ENCODE measurements at regions not wholly inside any gene's neighbourhood (a gene's known extent, or its start where the extent isn't known, plus 50 kb on each side); places are given as distances from the start of the nearest gene placed in this dataset.
A peak's percentile ranks its signal among the peaks of the same experiment; 100 is the strongest.

GRCh38 chr12:69108037-69108436 is 131.3 kb upstream of the CPSF6 start:
- Mint-ChIP-seq H3K4me3 (no peak overlapping the region), H3K36me3 (ENCODE audit: low read depth) (no peaks in the 10 kb centered on the region), H3K27ac (no peak overlapping the region), H3K27me3 (peaks cover 2% of the 10 kb centered on the region), H3K9me3 (no peaks in the 10 kb centered on the region), H3K4me1 (no peaks in the 10 kb centered on the region)
- ATAC-seq (no peak), DNase-seq (no peak)

- ATAC-seq (no peak), DNase-seq (no peak)
- H3K4me3 Mint-ChIP-seq: no peak overlapping the region
- H3K27ac Mint-ChIP-seq: no peak overlapping the region
- no peaks in the 10 kb centered on the region for H3K4me1 Mint-ChIP-seq
- peaks cover 2% of the 10 kb centered on the region for H3K27me3 Mint-ChIP-seq
- no peaks in the 10 kb centered on the region for H3K9me3 Mint-ChIP-seq
- no peaks in the 10 kb centered on the region for H3K36me3 Mint-ChIP-seq (ENCODE audit: low read depth)
Measured at GRCh38 chr12:69112616-69113015, 126.8 kb upstream of the CPSF6 start.

GRCh38 chr12:69115099-69115498 is 124.3 kb upstream of the CPSF6 start:
- no peak overlapping the region for H3K4me3 Mint-ChIP-seq
- no peaks in the 10 kb centered on the region for H3K36me3 Mint-ChIP-seq (ENCODE audit: low read depth)
- H3K27me3 Mint-ChIP-seq: peaks cover 2% of the 10 kb centered on the region
- ATAC-seq (no peak), DNase-seq (no peak)
- H3K4me1 Mint-ChIP-seq: no peaks in the 10 kb centered on the region
- no peaks in the 10 kb centered on the region for H3K9me3 Mint-ChIP-seq
- H3K27ac Mint-ChIP-seq: no peak overlapping the region

DNA sequence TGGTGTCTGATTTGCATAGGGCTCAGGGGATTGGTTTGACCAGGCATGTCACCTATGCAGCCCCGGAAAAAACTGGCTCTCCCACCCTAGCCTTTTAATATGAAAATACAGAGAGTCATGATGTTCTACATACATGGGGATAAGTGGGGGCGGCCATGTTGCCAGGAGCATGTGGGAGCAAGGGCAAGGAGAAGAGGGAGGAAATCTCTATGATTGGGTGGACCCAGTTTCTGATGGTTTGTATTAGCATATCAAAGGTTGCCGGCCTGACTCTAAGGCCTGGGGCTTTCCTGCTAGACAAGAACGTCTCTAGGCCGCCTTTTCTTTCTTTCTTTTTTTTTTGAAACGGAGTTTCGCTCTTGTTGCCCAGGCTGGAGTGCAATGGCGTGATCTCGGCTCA is 123.4 kb upstream of the CPSF6 start:
- Mint-ChIP-seq H3K9me3 (no peaks in the 10 kb centered on the region), H3K27ac (no peak overlapping the region), H3K4me3 (no peak overlapping the region), H3K4me1 (no peaks in the 10 kb centered on the region), H3K36me3 (ENCODE audit: low read depth) (no peaks in the 10 kb centered on the region), H3K27me3 (peaks cover 2% of the 10 kb centered on the region)
- ATAC-seq (no peak), DNase-seq (no peak)

- Mint-ChIP-seq H3K27me3 (no peaks in the 10 kb centered on the region), H3K4me1 (no peaks in the 10 kb centered on the region), H3K36me3 (ENCODE audit: low read depth) (no peaks in the 10 kb centered on the region), H3K4me3 (no peak overlapping the region), H3K27ac (no peak overlapping the region), H3K9me3 (no peaks in the 10 kb centered on the region)
- DNase-seq (no peak), ATAC-seq (no peak)
Measured at GRCh38 chr12:69117566-69118266, 121.7 kb upstream of the CPSF6 start.

DNA sequence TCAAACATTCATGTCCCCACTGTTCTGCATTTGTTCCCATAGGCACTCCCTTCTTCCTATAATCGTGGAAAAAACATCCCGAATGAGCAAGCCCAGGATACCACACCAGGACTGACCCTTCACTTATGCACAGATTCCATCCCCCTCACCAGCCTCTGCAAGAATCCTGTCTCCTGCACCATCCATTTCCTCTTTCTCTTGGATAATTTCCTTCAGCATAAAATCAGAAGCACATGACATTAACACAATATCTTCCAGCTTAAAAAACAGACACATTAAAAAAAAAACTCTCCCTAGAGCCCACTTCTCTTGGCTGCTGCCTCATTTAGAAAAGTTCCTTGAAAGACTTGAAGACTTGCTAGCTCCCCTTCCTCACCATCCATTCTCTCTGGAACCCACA is 120.9 kb upstream of the CPSF6 start:
- DNase-seq: no peak
- Mint-ChIP-seq H3K27me3 (peaks cover 4% of the 10 kb centered on the region), H3K4me1 (no peaks in the 10 kb centered on the region), H3K36me3 (ENCODE audit: low read depth) (no peaks in the 10 kb centered on the region), H3K9me3 (no peaks in the 10 kb centered on the region), H3K27ac (no peak overlapping the region), H3K4me3 (no peak overlapping the region)
- no peak for ATAC-seq

DNA sequence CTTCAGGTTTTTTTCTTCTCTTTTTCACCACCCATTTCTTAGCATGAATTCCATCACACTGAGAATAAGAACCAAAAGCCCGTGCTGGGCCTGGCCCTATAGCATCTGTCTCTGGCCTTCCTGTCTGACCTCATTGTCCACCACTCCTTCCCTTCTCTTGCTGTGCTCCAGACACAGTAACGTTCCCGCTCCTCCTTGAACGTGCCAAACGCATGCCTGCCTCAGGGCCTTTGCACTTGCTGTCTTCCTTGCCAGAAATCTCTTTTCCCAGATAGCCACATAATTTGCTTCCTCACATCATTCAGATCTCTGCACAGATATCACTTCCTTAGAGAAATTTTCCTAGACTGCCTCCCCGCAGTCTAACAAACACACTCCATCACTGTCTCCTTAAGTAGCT is 119.6 kb upstream of the CPSF6 start:
- H3K9me3 Mint-ChIP-seq: no peaks in the 10 kb centered on the region
- ATAC-seq (no peak), DNase-seq (no peak)
- H3K4me1 Mint-ChIP-seq: no peaks in the 10 kb centered on the region
- no peak overlapping the region for H3K4me3 Mint-ChIP-seq
- H3K27me3 Mint-ChIP-seq: peaks cover 4% of the 10 kb centered on the region
- no peak overlapping the region for H3K27ac Mint-ChIP-seq
- no peaks in the 10 kb centered on the region for H3K36me3 Mint-ChIP-seq (ENCODE audit: low read depth)

DNA sequence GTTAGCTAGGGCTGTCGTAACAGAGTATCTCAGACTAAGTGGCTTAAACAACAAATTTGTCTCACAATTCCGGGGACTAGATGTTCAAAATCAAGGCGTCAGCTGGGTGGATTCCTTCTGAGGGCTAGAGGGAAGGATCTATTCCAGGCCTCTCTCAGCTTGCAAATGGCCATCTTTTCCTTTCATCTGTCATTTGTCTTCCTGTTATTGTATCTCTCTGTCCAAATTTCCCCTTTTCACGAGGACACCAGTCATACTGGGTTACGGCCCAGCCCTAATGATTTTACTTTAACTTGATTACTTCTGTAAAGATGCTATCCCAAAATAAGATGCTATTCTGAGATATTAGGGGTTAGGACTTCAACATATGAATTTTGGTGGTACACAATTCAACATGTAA is 119.0 kb upstream of the CPSF6 start:
- DNase-seq (no peak), ATAC-seq (no peak)
- H3K4me1 Mint-ChIP-seq: no peaks in the 10 kb centered on the region
- no peaks in the 10 kb centered on the region for H3K36me3 Mint-ChIP-seq (ENCODE audit: low read depth)
- H3K4me3 Mint-ChIP-seq: no peak overlapping the region
- no peak overlapping the region for H3K27ac Mint-ChIP-seq
- H3K9me3 Mint-ChIP-seq: no peaks in the 10 kb centered on the region
- H3K27me3 Mint-ChIP-seq: peaks cover 4% of the 10 kb centered on the region

- no peak for ATAC-seq
- no peak overlapping the region for H3K4me3 Mint-ChIP-seq
- DNase-seq: no peak
- H3K27ac Mint-ChIP-seq: no peak overlapping the region
- no peaks in the 10 kb centered on the region for H3K36me3 Mint-ChIP-seq (ENCODE audit: low read depth)
- peaks cover 4% of the 10 kb centered on the region for H3K27me3 Mint-ChIP-seq
- H3K9me3 Mint-ChIP-seq: no peaks in the 10 kb centered on the region
- H3K4me1 Mint-ChIP-seq: no peaks in the 10 kb centered on the region
Measured at GRCh38 chr12:69123311-69123710, 116.1 kb upstream of the CPSF6 start.

DNA sequence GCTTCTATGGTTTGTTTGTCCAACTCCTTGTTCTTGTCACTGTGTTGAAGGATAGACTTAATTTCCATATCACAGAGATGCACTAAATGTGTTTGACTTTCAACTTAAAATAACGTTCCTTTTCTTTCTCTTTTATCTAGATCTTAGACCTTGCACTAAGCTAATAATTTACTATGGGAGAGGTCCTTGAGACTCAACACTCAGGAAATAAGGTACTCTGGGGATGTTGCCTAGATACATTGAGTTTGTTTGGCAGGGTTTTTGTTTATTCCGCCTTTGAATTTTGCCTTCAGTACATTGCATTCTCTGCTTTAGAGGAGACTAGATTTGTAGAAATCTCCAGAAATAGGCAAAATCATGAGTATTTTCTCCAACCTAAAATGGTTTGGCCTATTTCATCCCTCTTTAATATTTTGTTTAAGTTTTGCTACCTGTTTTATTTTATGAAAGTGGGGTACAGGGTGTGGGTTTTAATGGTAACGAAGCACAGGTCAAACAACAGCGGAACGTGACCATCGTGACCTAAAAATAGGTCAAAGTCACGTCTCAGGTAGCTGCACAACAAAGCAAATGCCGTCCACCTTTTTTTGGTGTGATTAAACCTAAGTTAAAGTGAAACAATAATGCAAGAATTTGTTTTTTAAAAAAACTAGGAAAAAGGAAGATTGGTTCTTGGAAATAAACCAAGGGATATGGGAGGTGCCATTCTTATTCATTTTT is 115.3 kb upstream of the CPSF6 start:
- H3K27me3 Mint-ChIP-seq: peaks cover 4% of the 10 kb centered on the region
- no peaks in the 10 kb centered on the region for H3K9me3 Mint-ChIP-seq
- ATAC-seq (no peak), DNase-seq (no peak)
- no peaks in the 10 kb centered on the region for H3K4me1 Mint-ChIP-seq
- H3K27ac Mint-ChIP-seq: no peak overlapping the region
- no peaks in the 10 kb centered on the region for H3K36me3 Mint-ChIP-seq (ENCODE audit: low read depth)
- H3K4me3 Mint-ChIP-seq: no peak overlapping the region

DNA sequence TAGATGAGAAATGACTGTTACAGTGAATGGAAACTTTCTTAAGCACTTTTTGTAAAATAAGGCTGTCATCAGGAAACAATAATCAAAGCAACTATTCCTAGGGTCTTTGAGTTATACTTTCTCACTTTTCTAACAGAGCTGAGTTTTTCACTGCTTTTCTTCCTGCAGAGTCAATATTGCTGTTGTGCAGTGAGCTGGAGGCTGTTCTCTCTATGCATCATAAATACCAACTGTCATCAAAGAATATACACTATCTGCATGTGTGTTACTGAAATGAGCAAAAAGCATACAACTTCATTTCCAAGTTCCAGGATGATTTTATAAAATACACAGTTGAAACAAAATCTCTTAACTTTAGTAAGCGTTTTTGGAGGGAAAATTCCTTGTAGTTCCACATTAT is 110.4 kb upstream of the CPSF6 start:
- Mint-ChIP-seq H3K4me3 (no peak overlapping the region), H3K4me1 (no peaks in the 10 kb centered on the region), H3K36me3 (ENCODE audit: low read depth) (no peaks in the 10 kb centered on the region), H3K9me3 (no peaks in the 10 kb centered on the region), H3K27me3 (no peaks in the 10 kb centered on the region), H3K27ac (no peak overlapping the region)
- DNase-seq (no peak), ATAC-seq (no peak)

- Mint-ChIP-seq H3K4me1 (no peaks in the 10 kb centered on the region), H3K27ac (no peak overlapping the region), H3K4me3 (no peak overlapping the region), H3K36me3 (ENCODE audit: low read depth) (no peaks in the 10 kb centered on the region), H3K9me3 (no peaks in the 10 kb centered on the region), H3K27me3 (peaks cover 2% of the 10 kb centered on the region)
- ATAC-seq: no peak
- DNase-seq: no peak
Measured at GRCh38 chr12:69129564-69129963, 109.8 kb upstream of the CPSF6 start.

DNA sequence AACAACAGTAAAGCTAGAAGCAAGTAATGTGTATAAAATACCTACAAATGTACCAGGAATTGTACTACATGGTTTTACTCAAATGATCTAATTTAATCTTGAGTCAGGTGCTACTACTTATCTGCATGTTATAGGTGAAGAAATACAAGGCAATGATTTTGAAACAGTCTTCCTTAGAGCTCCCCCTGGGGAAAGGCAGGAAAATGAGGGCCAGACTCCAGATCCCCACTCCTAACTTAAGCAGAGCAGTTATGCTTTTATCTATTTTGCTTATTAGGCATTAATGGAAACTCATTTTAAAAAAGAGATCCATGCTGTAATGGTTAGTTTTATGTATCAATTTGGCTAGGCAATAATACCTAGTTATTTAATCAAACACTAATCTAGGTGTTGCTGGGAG is 109.3 kb upstream of the CPSF6 start:
- Mint-ChIP-seq H3K27me3 (peaks cover 2% of the 10 kb centered on the region), H3K4me3 (no peak overlapping the region), H3K4me1 (no peaks in the 10 kb centered on the region), H3K9me3 (no peaks in the 10 kb centered on the region), H3K36me3 (ENCODE audit: low read depth) (no peaks in the 10 kb centered on the region), H3K27ac (no peak overlapping the region)
- ATAC-seq (no peak), DNase-seq (no peak)

DNA sequence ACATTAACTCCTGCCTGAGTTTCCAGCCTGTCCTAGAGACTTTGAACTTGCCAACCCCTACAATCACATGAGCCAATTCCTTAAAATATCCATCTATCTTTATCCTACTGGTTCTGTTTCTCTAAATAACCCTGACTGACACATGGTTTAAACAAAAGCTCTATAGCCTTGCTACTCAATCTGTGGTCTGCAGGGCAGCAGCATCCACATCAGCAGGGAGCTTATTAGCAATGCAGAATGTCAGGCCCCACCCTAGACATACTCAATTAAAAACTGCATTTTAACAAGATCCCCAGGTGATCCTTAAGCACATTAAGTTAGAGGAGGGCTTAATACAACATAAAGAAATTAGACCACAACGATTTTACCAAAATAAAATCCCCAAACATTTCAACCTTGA is 108.3 kb upstream of the CPSF6 start:
- H3K9me3 Mint-ChIP-seq: no peaks in the 10 kb centered on the region
- no peak overlapping the region for H3K4me3 Mint-ChIP-seq
- H3K36me3 Mint-ChIP-seq (ENCODE audit: low read depth): no peaks in the 10 kb centered on the region
- DNase-seq (no peak), ATAC-seq (no peak)
- H3K27ac Mint-ChIP-seq: no peak overlapping the region
- H3K27me3 Mint-ChIP-seq: peaks cover 7% of the 10 kb centered on the region
- no peaks in the 10 kb centered on the region for H3K4me1 Mint-ChIP-seq

- Mint-ChIP-seq H3K36me3 (ENCODE audit: low read depth) (peaks cover 12% of the 10 kb centered on the region), H3K27me3 (peaks cover 12% of the 10 kb centered on the region), H3K4me3 (no peak overlapping the region), H3K9me3 (peaks cover 22% of the 10 kb centered on the region), H3K4me1 (no peaks in the 10 kb centered on the region), H3K27ac (peak overlapping the region; percentile 6)
- ATAC-seq (no peak), DNase-seq (no peak)
Measured at GRCh38 chr12:69136931-69137613, 102.3 kb upstream of the CPSF6 start.

Measured in activated naive CD8-positive, alpha-beta T cell treated with anti-CD3 and anti-CD28 coated beads, Interleukin-2, amount 50 U/mL, for 24 hours (primary cell).